Stomach (tissue), 8 donors: ENCODE measurements at regions not wholly inside any gene's neighbourhood (a gene's known extent, or its start where the extent isn't known, plus 50 kb on each side); places are given as distances from the start of the nearest gene placed in this dataset.

Experiments used
- DNase-seq, 2 donors: peaks; one replicate each; pipeline versions ENCODE4 v3.0.0 to v3.0.0-alpha.2; 2013 to 2019
- H3K27ac ChIP-seq, 5 donors: fragments of 200-600 bp in 4 of 5; sonication (generic) in 4 of 5; one replicate each; pipeline ENCODE4 v1.5.1; 2013 to 2019; ENCODE audit warnings: mild to moderate bottlenecking in 1 of 5, moderate library complexity in 1 of 5
- H3K27me3 ChIP-seq, 3 donors: fragments of 200-600 bp; sonication (generic); one replicate each; pipeline ENCODE4 v1.5.1; 2017 to 2019; ENCODE audit warnings: mixed run types in 1 of 3
- H3K36me3 ChIP-seq, 4 donors: fragments of 200-600 bp; sonication (generic); 1 replicate in 3 of 4; 2 replicates in 1 of 4; pipeline ENCODE4 v1.5.1; 2016 to 2019
- H3K4me1 ChIP-seq, 4 donors: fragments of 200-600 bp; sonication (generic); one replicate each; pipeline ENCODE4 v1.5.1; 2016 to 2019
- H3K4me3 ChIP-seq, 4 donors: fragments of 200-600 bp; sonication (generic) in 3 of 4; one replicate each; pipeline ENCODE4 v1.5.1; 2016 to 2019; ENCODE audit warnings: mild to moderate bottlenecking in 1 of 4
- H3K9me3 ChIP-seq, 4 donors: fragments of 200-600 bp; sonication (generic); one replicate each; pipeline ENCODE4 v1.5.1; 2016 to 2019
- CTCF ChIP-seq, 7 experiments: fragments of 450-650 bp in 4 of 7; fragments of 200-600 bp in 3 of 7; sonication (generic) in 3 of 7; IDR thresholded peaks; one replicate each; pipeline ENCODE4 v1.5.1; 2016 to 2019; ENCODE audit warnings: antibody characterized with exemption in 7 of 7, control low read depth in 2 of 7, mild to moderate bottlenecking in 1 of 7
- EP300 ChIP-seq: sonication (generic); formaldehyde crosslinking; IDR thresholded peaks from one replicate; pipeline ENCODE4 v1.6.1; 2017; ENCODE audit warnings: antibody characterized with exemption
- POLR2A ChIP-seq, 4 donors: fragments of 450-650 bp; IDR thresholded peaks; one replicate each; pipeline ENCODE4 v1.6.1; 2016; ENCODE audit warnings: antibody characterized with exemption in 4 of 4, control low read depth in 2 of 4, mild to moderate bottlenecking in 1 of 4, moderate library complexity in 1 of 4
- POLR2AphosphoS5 ChIP-seq, 3 donors: sonication (generic); formaldehyde crosslinking; IDR thresholded peaks; one replicate each; pipeline ENCODE4 v1.6.1; 2016; ENCODE audit warnings: antibody characterized with exemption in 3 of 3
- WGBS, 5 donors: extraction: QIAGEN DNeasy Blood & Tissue Kit in 3 of 5; methylation state at CpG; one replicate each; pipeline versions ENCODE4 v1.1.5 to v1.1.7; 2013 to 2018; 5-methylcytosine and 5-hydroxymethylcytosine counted together
- intact Hi-C: fragments of 100-400 bp; cut with DNase I; formaldehyde crosslinking; loops from one replicate; pipeline ENCODE4 v1.15.1; 2023; ENCODE audit warnings: low total_unique reads
- donor health status: healthy with polysubstance abuse.
- donor health status: Bipolar disorder and iron deficiency.
- donor health status: healthy.

- Histone ChIP-seq H3K4me3 (no peak overlapping the region), H3K9me3 (no peaks in the 10 kb centered on the region), H3K36me3 (no peaks in the 10 kb centered on the region), H3K4me1 (peaks cover 0 to 12% (median 3%) of the 10 kb centered on the region in 4 donors), H3K27me3 (no peaks in the 10 kb centered on the region), H3K27ac (peak overlapping the region in 2 of 5 donors; percentile 21 to 79)
- no peak for DNase-seq
- intact Hi-C loops, result no loop called here
- no peak for TF ChIP-seq POLR2A (IDR thresholded peaks at IDR 0.05)
- no peak for TF ChIP-seq CTCF (IDR thresholded peaks at IDR 0.05)
Observed at GRCh38 chr3:152095472-152095871, 173.3 kb upstream of the MBNL1 start.

GRCh38 chr3:152096280-152096906 is 172.3 kb upstream of the MBNL1 start:
- TF ChIP-seq CTCF (IDR thresholded peaks at IDR 0.05), result no peak
- TF ChIP-seq EP300, result no peak
- TF ChIP-seq POLR2A (IDR thresholded peaks at IDR 0.05), result no peak
- no peak for TF ChIP-seq POLR2AphosphoS5 (IDR thresholded peaks at IDR 0.05)
- WGBS, 5 donors, result 84 to 95% (median 94%) methylated on average over 5 of the region's 5 CpGs
- no peaks in the 10 kb centered on the region for H3K9me3 ChIP-seq

GRCh38 chr3:152097120-152097519 is 171.6 kb upstream of the MBNL1 start:
- peak in 2 of 3 donors; percentile 43 to 79 for TF ChIP-seq POLR2AphosphoS5 (IDR thresholded peaks at IDR 0.05)
- TF ChIP-seq POLR2A (IDR thresholded peaks at IDR 0.05), result no peak
- peak; percentile 59 for TF ChIP-seq EP300
- TF ChIP-seq CTCF (IDR thresholded peaks at IDR 0.05), result no peak
- no peaks in the 10 kb centered on the region for H3K27me3 ChIP-seq
- peaks cover 0 to 13% (median 3%) of the 10 kb centered on the region in 4 donors for H3K4me1 ChIP-seq
- intact Hi-C loops, result no loop called here
- H3K27ac ChIP-seq, result peak overlapping the region in 2 of 5 donors; percentile 21 to 79
- no peaks in the 10 kb centered on the region for H3K36me3 ChIP-seq
- no peaks in the 10 kb centered on the region for H3K9me3 ChIP-seq
- 53 to 79% (median 77%) methylated on average over 2 of the region's 2 CpGs for WGBS, 5 donors
- DNase-seq, result peak in 1 of 2 donors; percentile 49
- no peak overlapping the region for H3K4me3 ChIP-seq

More at GRCh38 chr3:152096280-152096906, 172.3 kb upstream of the MBNL1 start:
- no peak overlapping the region for H3K4me3 ChIP-seq
- H3K27me3 ChIP-seq, result no peaks in the 10 kb centered on the region
- no peaks in the 10 kb centered on the region for H3K36me3 ChIP-seq
- H3K27ac ChIP-seq, result peak overlapping the region in 2 of 5 donors; percentile 21 to 79
- intact Hi-C loops, result no loop called here
- peaks cover 0 to 13% (median 3%) of the 10 kb centered on the region in 4 donors for H3K4me1 ChIP-seq
- no peak for DNase-seq

- WGBS, 5 donors, result 78 to 94% (median 82%) methylated on average over 3 of the region's 3 CpGs
- peak overlapping the region in 1 of 5 donors; percentile 70 for H3K27ac ChIP-seq
- no peak for DNase-seq
- H3K36me3 ChIP-seq, result no peaks in the 10 kb centered on the region
- TF ChIP-seq CTCF (IDR thresholded peaks at IDR 0.05), result no peak
- TF ChIP-seq POLR2A (IDR thresholded peaks at IDR 0.05), result no peak
- TF ChIP-seq EP300, result no peak
- no peak for TF ChIP-seq POLR2AphosphoS5 (IDR thresholded peaks at IDR 0.05)
- H3K4me3 ChIP-seq, result no peak overlapping the region
- H3K9me3 ChIP-seq, result no peaks in the 10 kb centered on the region
- H3K4me1 ChIP-seq, result peaks cover 0 to 13% (median 3%) of the 10 kb centered on the region in 4 donors
- no peaks in the 10 kb centered on the region for H3K27me3 ChIP-seq
- intact Hi-C loops, result no loop called here
Observed at GRCh38 chr3:152097770-152098169, 171.0 kb upstream of the MBNL1 start.
